B cell (primary cell): ENCODE measurements at regions not wholly inside any gene's neighbourhood (a gene's known extent, or its start where the extent isn't known, plus 50 kb on each side); places are given as distances from the start of the nearest gene placed in this dataset.

ENCODE experiments used
- ATAC-seq: fragments of 200-7000 bp; cut with Tn5 transposase; one replicate; pipeline ENCODE4 v1.10.0; 2021; ENCODE audit warnings: low read depth, mild to moderate bottlenecking, moderate number of reproducible peaks, moderate library complexity
- CTCF ChIA-PET: fragments of 350-600 bp; sonication (Branson Sonifier 250); formaldehyde crosslinking; loops from one replicate; lab custom pipeline; 2021; ENCODE audit warnings: antibody characterized with exemption, inconsistent platforms; lab: Charles Lee
- POLR2A ChIA-PET: fragments of 350-600 bp; sonication (Branson Sonifier 250); formaldehyde crosslinking; loops from one replicate; lab custom pipeline; 2021; ENCODE audit warnings: antibody characterized with exemption; lab: Charles Lee
- DNase-seq: peaks from one replicate; pipeline ENCODE4 v3.0.0; 2013
- H2AFZ ChIP-seq: 2 replicates; pipeline ENCODE4 v1.6.1; 2012; ENCODE audit warnings: mild to moderate bottlenecking, low read depth, low read length; ENCODE audit not compliant: insufficient read depth, poor library complexity, severe bottlenecking
- H3K27ac ChIP-seq, 2 donors: 1 replicate in 1 of 2; 2 replicates in 1 of 2; pipeline ENCODE4 v1.5.1; 2012 to 2013; ENCODE audit warnings: low read length in 2 of 2, mild to moderate bottlenecking in 2 of 2, moderate library complexity in 1 of 2
- H3K27me3 ChIP-seq, 4 experiments: fragments of 200-600 bp in 1 of 4; sonication (generic) in 1 of 4; replicated peaks in 1 of 4; 1 replicate in 2 of 4; 2 replicates in 2 of 4; pipeline versions ENCODE4 v1.6.1 to v1.7.0; 2013 to 2016; ENCODE audit warnings: low read length in 3 of 4, mild to moderate bottlenecking in 2 of 4, mixed read lengths in 1 of 4, moderate library complexity in 1 of 4; ENCODE audit not compliant: insufficient read depth in 4 of 4, control insufficient read depth in 3 of 4; ENCODE audit errors: control extremely low read depth in 1 of 4
- H3K36me3 ChIP-seq, 2 experiments: replicated peaks in 1 of 2; 1 replicate in 1 of 2; 2 replicates in 1 of 2; pipeline versions ENCODE4 v1.6.1 to v1.7.1; 2013; ENCODE audit warnings: low read length in 1 of 2; ENCODE audit not compliant: insufficient read depth in 2 of 2, control insufficient read depth in 1 of 2; ENCODE audit errors: control extremely low read depth in 1 of 2, extremely low read depth in 1 of 2
- H3K4me1 ChIP-seq, 2 donors: fragments of 200-600 bp in 1 of 2; sonication (generic) in 1 of 2; 1 replicate in 1 of 2; 2 replicates in 1 of 2; pipeline versions ENCODE4 v1.5.1 to v1.6.1; 2013 to 2017; ENCODE audit warnings: low read length in 2 of 2; ENCODE audit not compliant: control insufficient read depth in 2 of 2, insufficient read depth in 2 of 2
- H3K4me2 ChIP-seq: replicated peaks from 2 replicates; pipeline ENCODE3; 2012; ENCODE audit warnings: mild to moderate bottlenecking, low read depth, low read length; ENCODE audit not compliant: poor library complexity, severe bottlenecking
- H3K4me3 ChIP-seq, 5 experiments: fragments of 200-600 bp in 1 of 5; sonication (generic) in 1 of 5; 1 replicate in 3 of 5; 2 replicates in 2 of 5; pipeline versions ENCODE4 v1.5.1 to v1.7.0; 2011 to 2016; ENCODE audit warnings: low read length in 4 of 5, mild to moderate bottlenecking in 4 of 5, low read depth in 2 of 5, control low read depth in 1 of 5, moderate library complexity in 1 of 5; ENCODE audit not compliant: insufficient read depth in 1 of 5; ENCODE audit errors: control extremely low read depth in 1 of 5, extremely low read depth in 1 of 5
- H3K79me2 ChIP-seq: fragments of 200-600 bp; sonication (generic); one replicate; pipeline ENCODE4 v1.6.0; 2016; ENCODE audit warnings: low read length; ENCODE audit not compliant: control insufficient read depth, insufficient read depth
- H3K9ac ChIP-seq: fragments of 200-600 bp; sonication (generic); 2 replicates; pipeline ENCODE4 v1.6.1; 2017; ENCODE audit warnings: mild to moderate bottlenecking, low read length, moderate library complexity
- H3K9me3 ChIP-seq, 3 donors: one replicate each; pipeline versions ENCODE4 v1.6.1 to v1.7.1; 2013; ENCODE audit warnings: low read length in 2 of 3; ENCODE audit not compliant: control insufficient read depth in 2 of 3, insufficient read depth in 1 of 3; ENCODE audit errors: control extremely low read depth in 1 of 3
- H4K20me1 ChIP-seq: 2 replicates; pipeline ENCODE4 v1.6.0; 2012; ENCODE audit warnings: mild to moderate bottlenecking, low read length; ENCODE audit not compliant: insufficient read depth, control insufficient read depth, poor library complexity, severe bottlenecking
- H3K27ac Mint-ChIP-seq: one replicate; pipeline ENCODE4 v1.8.0; 2021; ENCODE audit warnings: mixed read lengths
- H3K27me3 Mint-ChIP-seq: one replicate; pipeline ENCODE4 v1.8.0; 2021; ENCODE audit warnings: mixed read lengths
- H3K4me1 Mint-ChIP-seq: one replicate; pipeline ENCODE4 v1.8.0; 2021; ENCODE audit warnings: mixed read lengths
- H3K4me3 Mint-ChIP-seq: one replicate; pipeline ENCODE4 v1.8.0; 2021; ENCODE audit warnings: mixed read lengths
- H3K9me3 Mint-ChIP-seq: one replicate; pipeline ENCODE4 v1.8.0; 2022; ENCODE audit warnings: mixed read lengths; ENCODE audit not compliant: insufficient read depth
- EZH2 ChIP-seq: IDR thresholded peaks from 2 replicates; pipeline ENCODE4 v1.6.1; 2012; ENCODE audit warnings: borderline replicate concordance, low read depth, mild to moderate bottlenecking, moderate library complexity, low read length; ENCODE audit not compliant: insufficient read depth, poor library complexity, severe bottlenecking
- WGBS: methylation state at CpG from one replicate; pipeline ENCODE4 v1.1.5; 2013; ENCODE audit warnings: missing lambda C conversion rate; ENCODE audit not compliant: insufficient coverage; 5-methylcytosine and 5-hydroxymethylcytosine counted together
- intact Hi-C: fragments of 100-400 bp; cut with micrococcal nuclease; formaldehyde crosslinking; loops from one replicate; pipeline ENCODE4 v1.10.0; 2022
- TF ChIP-seq, protein P1 (sequence below): fragments of 200-600 bp; IDR thresholded peaks from one replicate; pipeline ENCODE4 v1.8.0; 2022; ENCODE audit warnings: antibody characterized with exemption, mild to moderate bottlenecking

- Histone ChIP-seq H3K4me2 (no peak overlapping the region), H4K20me1 (no peaks in the 10 kb centered on the region), H3K9ac (no peak overlapping the region), H3K79me2 (no peaks in the 10 kb centered on the region), H3K36me3 (no peaks in the 10 kb centered on the region), H3K4me1 (no peaks in the 10 kb centered on the region), H3K27me3 (no peaks in the 10 kb centered on the region), H3K9me3 (no peaks in the 10 kb centered on the region), H2AFZ (no peak overlapping the region), H3K4me3 (no peak overlapping the region), H3K27ac (no peak overlapping the region)
- TF ChIP-seq, protein P1, sequence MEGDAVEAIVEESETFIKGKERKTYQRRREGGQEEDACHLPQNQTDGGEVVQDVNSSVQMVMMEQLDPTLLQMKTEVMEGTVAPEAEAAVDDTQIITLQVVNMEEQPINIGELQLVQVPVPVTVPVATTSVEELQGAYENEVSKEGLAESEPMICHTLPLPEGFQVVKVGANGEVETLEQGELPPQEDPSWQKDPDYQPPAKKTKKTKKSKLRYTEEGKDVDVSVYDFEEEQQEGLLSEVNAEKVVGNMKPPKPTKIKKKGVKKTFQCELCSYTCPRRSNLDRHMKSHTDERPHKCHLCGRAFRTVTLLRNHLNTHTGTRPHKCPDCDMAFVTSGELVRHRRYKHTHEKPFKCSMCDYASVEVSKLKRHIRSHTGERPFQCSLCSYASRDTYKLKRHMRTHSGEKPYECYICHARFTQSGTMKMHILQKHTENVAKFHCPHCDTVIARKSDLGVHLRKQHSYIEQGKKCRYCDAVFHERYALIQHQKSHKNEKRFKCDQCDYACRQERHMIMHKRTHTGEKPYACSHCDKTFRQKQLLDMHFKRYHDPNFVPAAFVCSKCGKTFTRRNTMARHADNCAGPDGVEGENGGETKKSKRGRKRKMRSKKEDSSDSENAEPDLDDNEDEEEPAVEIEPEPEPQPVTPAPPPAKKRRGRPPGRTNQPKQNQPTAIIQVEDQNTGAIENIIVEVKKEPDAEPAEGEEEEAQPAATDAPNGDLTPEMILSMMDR: no peak
- no peak for TF ChIP-seq EZH2
- peaks cover 3% of the 10 kb centered on the region for H3K4me1 Mint-ChIP-seq
- H3K27ac Mint-ChIP-seq: no peak overlapping the region
- WGBS: no CpG with 5 or more reads among the region's 3 CpGs
- H3K9me3 Mint-ChIP-seq: peaks cover 2% of the 10 kb centered on the region
- no peak overlapping the region for H3K4me3 Mint-ChIP-seq
- no peak for DNase-seq
- no peaks in the 10 kb centered on the region for H3K27me3 Mint-ChIP-seq
- intact Hi-C loops: no loop called here
- ChIA-PET CTCF (no interaction called here), POLR2A (no interaction called here)
- no peak for ATAC-seq
Observed at GRCh38 chr10:23869996-23870395, 338.9 kb upstream of the KIAA1217 start.

- no peak overlapping the region for H2AFZ ChIP-seq
- ChIA-PET POLR2A (no interaction called here), CTCF (no interaction called here)
- H3K27ac ChIP-seq: no peak overlapping the region
- Mint-ChIP-seq H3K27ac (no peak overlapping the region), H3K4me3 (no peak overlapping the region), H3K27me3 (no peaks in the 10 kb centered on the region), H3K4me1 (peaks cover 3% of the 10 kb centered on the region), H3K9me3 (peaks cover 2% of the 10 kb centered on the region)
- H3K4me1 ChIP-seq: no peaks in the 10 kb centered on the region
- no peak for DNase-seq
- no peak overlapping the region for H3K4me3 ChIP-seq
- H3K9me3 ChIP-seq: no peaks in the 10 kb centered on the region
- H3K27me3 ChIP-seq: no peaks in the 10 kb centered on the region
- H3K79me2 ChIP-seq: no peaks in the 10 kb centered on the region
- intact Hi-C loops: no loop called here
- no peaks in the 10 kb centered on the region for H3K36me3 ChIP-seq
- TF ChIP-seq, protein P1: no peak
- TF ChIP-seq EZH2: no peak
- ATAC-seq: no peak
- no peaks in the 10 kb centered on the region for H4K20me1 ChIP-seq
- H3K4me2 ChIP-seq: no peak overlapping the region
- WGBS: 0% methylated on average over 1 of the region's 2 CpGs
- no peak overlapping the region for H3K9ac ChIP-seq
Observed at GRCh38 chr10:23870651-23871610, 338.0 kb upstream of the KIAA1217 start.
